Esophagus muscularis mucosa (tissue), 4 donors: ENCODE measurements at regions not wholly inside any gene's neighbourhood (a gene's known extent, or its start where the extent isn't known, plus 50 kb on each side); places are given as distances from the start of the nearest gene placed in this dataset.

ENCODE experiments used
- DNase-seq: peaks from one replicate; pipeline ENCODE4 v3.0.0-alpha.2; 2017; ENCODE audit errors: extremely low spot score
- H3K27ac ChIP-seq, 4 donors: fragments of 200-600 bp; sonication (generic); replicated peaks in 1 of 4; 1 replicate in 3 of 4; 2 replicates in 1 of 4; pipeline ENCODE4 v1.5.1; 2016 to 2019; ENCODE audit warnings: mild to moderate bottlenecking in 1 of 4
- H3K27me3 ChIP-seq, 4 donors: fragments of 200-600 bp; sonication (generic); one replicate each; pipeline versions ENCODE4 v1.5.1 to v1.6.0; 2016 to 2019
- H3K36me3 ChIP-seq, 4 donors: fragments of 200-600 bp; sonication (generic); one replicate each; pipeline ENCODE4 v1.5.1; 2016 to 2019
- H3K4me1 ChIP-seq, 4 donors: fragments of 200-600 bp; sonication (generic); one replicate each; pipeline ENCODE4 v1.5.1; 2016 to 2019
- H3K4me3 ChIP-seq, 4 donors: fragments of 200-600 bp; sonication (generic); 1 replicate in 2 of 4; 2 replicates in 2 of 4; pipeline ENCODE4 v1.5.1; 2016 to 2019; ENCODE audit warnings: mild to moderate bottlenecking in 4 of 4, moderate library complexity in 1 of 4
- H3K9me3 ChIP-seq, 4 donors: fragments of 200-600 bp; sonication (generic); 1 replicate in 3 of 4; 2 replicates in 1 of 4; pipeline ENCODE4 v1.5.1; 2016 to 2019
- CTCF ChIP-seq, 3 experiments: fragments of 200-600 bp in 2 of 3; fragments of 450-650 bp in 1 of 3; sonication (generic) in 2 of 3; IDR thresholded peaks; one replicate each; pipeline ENCODE4 v1.5.1; 2017 to 2019; ENCODE audit warnings: antibody characterized with exemption in 3 of 3, mild to moderate bottlenecking in 2 of 3, moderate library complexity in 1 of 3
- EP300 ChIP-seq: sonication (generic); formaldehyde crosslinking; IDR thresholded peaks from one replicate; pipeline ENCODE4 v1.6.1; 2017; ENCODE audit warnings: antibody characterized with exemption
- POLR2A ChIP-seq: fragments of 450-650 bp; IDR thresholded peaks from one replicate; pipeline ENCODE4 v1.6.1; 2017; ENCODE audit warnings: antibody characterized with exemption, moderate library complexity, mild to moderate bottlenecking, low read depth
- POLR2AphosphoS5 ChIP-seq, 2 donors: sonication (generic); formaldehyde crosslinking; IDR thresholded peaks; one replicate each; pipeline ENCODE4 v1.6.1; 2017; ENCODE audit warnings: antibody characterized with exemption in 2 of 2
- WGBS: methylation state at CpG from one replicate; pipeline ENCODE4 v1.1.5; 2018; 5-methylcytosine and 5-hydroxymethylcytosine counted together
- intact Hi-C: fragments of 100-400 bp; cut with DNase I; formaldehyde crosslinking; loops from one replicate; pipeline ENCODE4 v1.15.1; 2023

GRCh38 chr1:185594786-185595410, 139.3 kb upstream of the HMCN1 start:
- no peak for TF ChIP-seq POLR2AphosphoS5 (IDR thresholded peaks at IDR 0.05)
- no peak for TF ChIP-seq POLR2A
- no peak for TF ChIP-seq CTCF (IDR thresholded peaks at IDR 0.05)
- TF ChIP-seq EP300, result no peak
- 86% methylated on average over 3 of the region's 3 CpGs for WGBS
- intact Hi-C loops, result no loop called here

GRCh38 chr1:185593271-185593670, 140.9 kb upstream of the HMCN1 start:
- Histone ChIP-seq H3K27ac (no peak overlapping the region), H3K4me1 (peaks cover 0 to 12% (median 0%) of the 10 kb centered on the region in 4 donors), H3K4me3 (no peak overlapping the region), H3K9me3 (no peaks in the 10 kb centered on the region), H3K27me3 (no peaks in the 10 kb centered on the region), H3K36me3 (no peaks in the 10 kb centered on the region)
- TF ChIP-seq POLR2A (no peak), POLR2AphosphoS5 (IDR thresholded peaks at IDR 0.05) (no peak), CTCF (IDR thresholded peaks at IDR 0.05) (no peak), EP300 (no peak)
- no peak for DNase-seq
- intact Hi-C loops, result no loop called here
- WGBS, result 56% methylated on average over 1 of the region's 1 CpG

More at GRCh38 chr1:185594786-185595410, 139.3 kb upstream of the HMCN1 start:
- Histone ChIP-seq H3K27ac (no peak overlapping the region), H3K4me1 (peaks cover 0 to 15% (median 0%) of the 10 kb centered on the region in 4 donors), H3K36me3 (no peaks in the 10 kb centered on the region), H3K9me3 (no peaks in the 10 kb centered on the region), H3K4me3 (no peak overlapping the region), H3K27me3 (no peaks in the 10 kb centered on the region)
- DNase-seq, result no peak

GRCh38 chr1:185585770-185586169, 148.4 kb upstream of the HMCN1 start:
- Histone ChIP-seq H3K27ac (no peak overlapping the region), H3K4me1 (no peaks in the 10 kb centered on the region), H3K36me3 (no peaks in the 10 kb centered on the region), H3K27me3 (no peaks in the 10 kb centered on the region), H3K9me3 (peaks cover 0 to 9% (median 6%) of the 10 kb centered on the region in 4 donors), H3K4me3 (no peak overlapping the region)
- DNase-seq, result no peak
- WGBS, result 77% methylated on average over 8 of the region's 8 CpGs
- intact Hi-C loops, result no loop called here
- TF ChIP-seq CTCF (IDR thresholded peaks at IDR 0.05) (no peak), EP300 (no peak), POLR2AphosphoS5 (IDR thresholded peaks at IDR 0.05) (no peak), POLR2A (no peak)

GRCh38 chr1:185581961-185582725, 152.0 kb upstream of the HMCN1 start:
- Histone ChIP-seq H3K27ac (no peak overlapping the region), H3K4me3 (no peak overlapping the region), H3K36me3 (no peaks in the 10 kb centered on the region), H3K27me3 (no peaks in the 10 kb centered on the region), H3K9me3 (peaks cover 0 to 26% (median 20%) of the 10 kb centered on the region in 4 donors), H3K4me1 (no peaks in the 10 kb centered on the region)
- TF ChIP-seq CTCF (IDR thresholded peaks at IDR 0.05), result no peak
- TF ChIP-seq POLR2AphosphoS5 (IDR thresholded peaks at IDR 0.05), result no peak
- TF ChIP-seq POLR2A, result no peak
- TF ChIP-seq EP300, result no peak
- WGBS, result 89% methylated on average over 4 of the region's 4 CpGs
- intact Hi-C loops, result no loop called here
- DNase-seq, result no peak
